SK-N-SH treated with all-trans-retinoic acid at 6 μM for 48 hours (cell line): ENCODE measurements at regions not wholly inside any gene's neighbourhood (a gene's known extent, or its start where the extent isn't known, plus 50 kb on each side); places are given as distances from the start of the nearest gene placed in this dataset.

Source experiments
- ATAC-seq: fragments of 200-7000 bp; cut with Tn5 transposase; 3 replicates; pipeline ENCODE4 v1.9.1; 2020; ENCODE audit warnings: mild to moderate bottlenecking, moderate library complexity
- BACH2 ChIP-seq: fragments of 250-450 bp; sonication (Bioruptor Pico); IDR thresholded peaks from 2 replicates; pipeline ENCODE4 v1.9.0; 2021; ENCODE audit warnings: mild to moderate bottlenecking, borderline replicate concordance
- CREB5 ChIP-seq: fragments of 250-450 bp; sonication (Bioruptor Pico); IDR thresholded peaks from 2 replicates; pipeline ENCODE4 v1.5.1; 2020; ENCODE audit warnings: low read depth, mild to moderate bottlenecking, moderate library complexity
- CSDC2 ChIP-seq: fragments of 250-450 bp; sonication (Bioruptor Pico); IDR thresholded peaks from 2 replicates; pipeline ENCODE4 v1.5.0; 2020; ENCODE audit warnings: mild to moderate bottlenecking, moderate library complexity
- CSRNP3 ChIP-seq: fragments of 250-450 bp; sonication (Bioruptor Pico); IDR thresholded peaks from 2 replicates; pipeline ENCODE4 v1.5.1; 2021; ENCODE audit warnings: mild to moderate bottlenecking, moderate library complexity
- ESRRG ChIP-seq: fragments of 250-450 bp; sonication (Bioruptor Pico); IDR thresholded peaks from 2 replicates; pipeline ENCODE4 v1.6.1; 2021; ENCODE audit warnings: mild to moderate bottlenecking
- ISL1 ChIP-seq: fragments of 250-450 bp; sonication (Bioruptor Pico); IDR thresholded peaks from 2 replicates; pipeline ENCODE4 v2.1.2; 2022; ENCODE audit warnings: mild to moderate bottlenecking, moderate library complexity
- PATZ1 ChIP-seq: fragments of 250-450 bp; sonication (Bioruptor Pico); IDR thresholded peaks from 2 replicates; pipeline ENCODE4 v1.8.0; 2020; ENCODE audit warnings: mild to moderate bottlenecking, moderate library complexity, borderline replicate concordance
- POU6F1 ChIP-seq: fragments of 250-450 bp; sonication (Bioruptor Pico); IDR thresholded peaks from 2 replicates; pipeline ENCODE4 v1.8.0; 2021; ENCODE audit warnings: low read depth, mild to moderate bottlenecking, moderate library complexity, borderline replicate concordance
- RARB ChIP-seq: fragments of 250-450 bp; sonication (Bioruptor Pico); IDR thresholded peaks from 2 replicates; pipeline ENCODE4 v1.8.0; 2021; ENCODE audit warnings: mild to moderate bottlenecking, moderate library complexity
- SNAI2 ChIP-seq: fragments of 250-450 bp; sonication (Bioruptor Pico); IDR thresholded peaks from 2 replicates; pipeline ENCODE4 v1.5.0; 2020; ENCODE audit warnings: mild to moderate bottlenecking, moderate library complexity
- TCF4 ChIP-seq: fragments of 250-450 bp; sonication (Bioruptor Pico); IDR thresholded peaks from 2 replicates; pipeline ENCODE4 v1.8.0; 2021; ENCODE audit warnings: mild to moderate bottlenecking, moderate library complexity, borderline replicate concordance
- TOX ChIP-seq: fragments of 250-450 bp; sonication (Bioruptor Pico); IDR thresholded peaks from 2 replicates; pipeline ENCODE4 v1.8.0; 2021; ENCODE audit warnings: mild to moderate bottlenecking, moderate library complexity, borderline replicate concordance
- TSHZ2 ChIP-seq: fragments of 250-450 bp; sonication (Bioruptor Pico); IDR thresholded peaks from 2 replicates; pipeline ENCODE4 v1.5.0; 2020; ENCODE audit warnings: mild to moderate bottlenecking, moderate library complexity
- ZC3H10 ChIP-seq: fragments of 250-450 bp; sonication (Bioruptor Pico); IDR thresholded peaks from 2 replicates; pipeline ENCODE4 v1.5.1; 2021; ENCODE audit warnings: mild to moderate bottlenecking, moderate library complexity
- ZFP3 ChIP-seq: fragments of 250-450 bp; sonication (Bioruptor Pico); IDR thresholded peaks from 2 replicates; pipeline ENCODE4 v1.5.0; 2020; ENCODE audit warnings: mild to moderate bottlenecking, moderate library complexity
- ZFP30 ChIP-seq: fragments of 450-650 bp; formaldehyde crosslinking; IDR thresholded peaks from 2 replicates; pipeline ENCODE4 v1.5.0; 2022; ENCODE audit warnings: mild to moderate bottlenecking, moderate library complexity
- ZNF565 ChIP-seq: fragments of 450-650 bp; formaldehyde crosslinking; conservative IDR thresholded peaks from 2 replicates; pipeline ENCODE4 v1.5.0; 2020; ENCODE audit warnings: low read depth, mild to moderate bottlenecking, moderate library complexity
- ZNF70 ChIP-seq: fragments of 450-650 bp; formaldehyde crosslinking; IDR thresholded peaks from 2 replicates; pipeline ENCODE4 v1.5.0; 2020; ENCODE audit warnings: mild to moderate bottlenecking, moderate library complexity
- ZNF8 ChIP-seq: fragments of 450-650 bp; formaldehyde crosslinking; IDR thresholded peaks from 2 replicates; pipeline ENCODE4 v1.5.0; 2020; ENCODE audit warnings: mild to moderate bottlenecking, moderate library complexity

GRCh38 chr2:200247494-200247893 is 59.0 kb upstream of the SPATS2L start (continued):
- TF ChIP-seq TOX, result no peak
- no peak for TF ChIP-seq CREB5 (CRISPR knock-in tag)

- ATAC-seq, result no peak
- TF ChIP-seq TCF4 (no peak), CSRNP3 (CRISPR knock-in tag) (no peak), ESRRG (no peak), ZC3H10 (no peak), TSHZ2 (CRISPR knock-in tag) (no peak), CREB5 (CRISPR knock-in tag) (no peak), SNAI2 (CRISPR knock-in tag) (no peak), RARB (no peak), ZNF70 (CRISPR knock-in tag) (no peak), BACH2 (CRISPR knock-in tag) (no peak), ZNF8 (CRISPR knock-in tag) (no peak), ZFP3 (CRISPR knock-in tag) (no peak), TOX (no peak), ZFP30 (CRISPR knock-in tag) (no peak), PATZ1 (no peak), ZNF565 (CRISPR knock-in tag) (no peak), ISL1 (no peak), POU6F1 (CRISPR knock-in tag) (no peak)
These were observed 54.0 kb upstream of the SPATS2L start for GRCh38 chr2:200252265-200253067.

GRCh38 chr2:200253639-200254038 is 52.9 kb upstream of the SPATS2L start:
- TF ChIP-seq CSDC2 (CRISPR knock-in tag) (no peak), RARB (no peak), ZNF565 (CRISPR knock-in tag) (no peak), TCF4 (no peak)
- TF ChIP-seq, all 23 proteins: peak for 0
- no peak for ATAC-seq
